GM21447 (cell line): ENCODE measurements at regions not wholly inside any gene's neighbourhood (a gene's known extent, or its start where the extent isn't known, plus 50 kb on each side); places are given as distances from the start of the nearest gene placed in this dataset.

Experiments used
- ATAC-seq: cut with Tn5 transposase; IDR thresholded peaks from one replicate; pipeline ENCODE4 v1.9.1; 2021; ENCODE audit not compliant: unreplicated experiment

GRCh38 chr13:105345131-105345530 lies 1190.3 kb downstream of the EFNB2 start:
- no peak for ATAC-seq

GRCh38 chr13:105343134-105343806 lies 1192.2 kb downstream of the EFNB2 start:
- no peak for ATAC-seq

DNA sequence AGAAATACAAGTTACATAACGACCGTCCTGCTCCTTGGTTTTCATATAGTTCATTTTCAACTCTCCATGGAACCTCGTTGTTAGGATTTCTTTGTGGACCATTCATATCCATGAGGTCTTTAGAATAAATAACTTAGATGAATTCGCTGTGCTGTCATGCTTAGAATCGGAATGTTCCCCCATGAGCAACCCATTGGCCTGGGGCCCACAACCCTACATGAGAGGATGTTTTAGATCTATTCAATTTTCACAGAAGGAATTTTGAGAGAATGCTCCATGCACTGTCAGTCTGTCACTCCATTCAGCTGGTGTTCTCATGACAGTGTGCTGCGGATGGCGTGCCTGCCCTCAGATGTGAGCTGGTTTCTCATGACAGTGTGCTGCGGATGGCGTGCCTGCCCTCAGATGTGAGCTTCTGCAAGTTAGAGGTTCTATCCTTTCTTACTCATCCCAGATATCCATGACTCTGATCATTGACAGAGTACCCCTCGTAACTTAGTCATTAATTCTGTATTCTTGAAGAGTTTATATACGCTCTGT lies 1193.1 kb downstream of the EFNB2 start:
- ATAC-seq: no peak

- no peak for ATAC-seq
These were observed 1193.7 kb downstream of the EFNB2 start for GRCh38 chr13:105341758-105342157.

DNA sequence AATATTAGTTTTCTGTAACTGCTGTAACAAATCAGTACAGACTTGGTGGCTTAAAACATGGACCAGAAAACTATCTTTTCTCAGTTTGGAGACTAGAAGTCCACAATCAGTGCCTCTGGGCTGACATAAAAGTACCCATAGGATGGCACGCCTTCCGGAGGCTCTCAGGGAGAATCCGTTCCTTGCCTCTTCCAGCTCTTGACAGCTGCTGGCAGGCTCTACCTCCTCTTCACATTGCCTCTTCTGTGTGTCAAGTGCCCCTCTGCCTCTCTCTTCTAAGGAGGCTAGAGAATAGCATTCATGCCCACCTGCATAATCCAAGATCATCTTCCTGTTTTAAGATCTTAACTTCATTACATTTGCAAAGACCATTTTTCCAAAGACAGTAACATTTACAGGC lies 1194.2 kb downstream of the EFNB2 start:
- ATAC-seq: no peak

GRCh38 chr13:105340061-105340606 lies 1195.3 kb downstream of the EFNB2 start:
- no peak for ATAC-seq

- no peak for ATAC-seq
These were observed 1196.7 kb downstream of the EFNB2 start for GRCh38 chr13:105338773-105339172.

GRCh38 chr13:105338006-105338405 lies 1197.5 kb downstream of the EFNB2 start:
- no peak for ATAC-seq

DNA sequence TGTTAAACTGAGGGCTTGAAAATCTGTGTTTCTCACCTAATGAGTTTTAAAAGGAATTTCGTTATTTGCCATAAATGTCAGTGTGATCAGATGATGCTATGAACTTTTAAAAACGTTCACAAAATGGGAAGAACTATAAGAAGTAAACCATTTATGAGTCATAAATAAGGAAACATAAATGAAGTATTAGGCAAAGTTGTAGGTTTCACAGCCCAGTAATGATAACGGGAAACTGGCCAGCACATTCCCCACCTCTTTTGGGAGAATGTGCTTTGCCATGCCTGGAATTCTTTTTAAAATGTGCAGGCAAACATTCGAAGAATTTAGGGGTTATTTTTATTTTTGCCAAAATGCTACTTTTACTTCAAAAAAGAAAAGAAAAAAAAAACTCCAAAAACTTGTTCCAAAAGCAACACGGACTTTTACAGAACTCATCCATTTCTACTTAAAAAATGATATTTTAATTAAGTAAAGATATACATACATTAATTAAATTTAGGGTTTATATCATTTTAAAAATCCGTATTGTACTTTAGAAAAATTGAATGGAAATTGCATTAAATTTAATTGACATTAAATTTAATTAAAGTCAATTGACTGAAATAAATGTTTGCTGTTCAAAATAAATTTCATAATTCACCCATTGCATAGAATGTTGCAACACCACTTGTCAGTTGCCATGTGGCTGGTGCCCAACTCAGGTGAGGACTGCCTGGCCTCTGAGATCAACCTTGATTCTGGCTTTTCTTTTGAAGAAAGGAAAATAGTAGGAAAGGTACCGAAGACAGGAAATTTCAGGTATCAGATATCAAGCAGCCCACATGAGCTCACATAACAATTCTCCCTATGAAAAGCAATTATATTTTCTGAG lies 1198.5 kb downstream of the EFNB2 start:
- no peak for ATAC-seq

DNA sequence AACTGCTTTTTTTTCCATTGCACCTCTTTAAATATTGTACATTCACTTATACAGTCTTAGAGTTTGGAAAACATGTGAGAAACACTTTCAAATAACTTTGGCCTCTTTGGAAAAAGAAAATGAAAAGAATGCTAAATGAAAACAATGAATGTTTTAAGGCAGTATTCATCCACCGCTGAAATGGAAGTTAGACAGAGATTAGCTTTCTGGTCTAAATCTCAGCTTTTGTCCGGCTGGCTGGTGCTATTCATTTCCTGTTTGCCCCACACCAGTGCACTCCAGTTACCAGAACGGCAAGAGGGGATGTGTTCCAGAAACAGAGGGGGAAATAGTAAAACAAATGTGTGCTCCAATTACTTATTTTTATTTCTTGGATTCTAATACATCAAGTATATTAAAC lies 1201.3 kb downstream of the EFNB2 start:
- no peak for ATAC-seq

DNA sequence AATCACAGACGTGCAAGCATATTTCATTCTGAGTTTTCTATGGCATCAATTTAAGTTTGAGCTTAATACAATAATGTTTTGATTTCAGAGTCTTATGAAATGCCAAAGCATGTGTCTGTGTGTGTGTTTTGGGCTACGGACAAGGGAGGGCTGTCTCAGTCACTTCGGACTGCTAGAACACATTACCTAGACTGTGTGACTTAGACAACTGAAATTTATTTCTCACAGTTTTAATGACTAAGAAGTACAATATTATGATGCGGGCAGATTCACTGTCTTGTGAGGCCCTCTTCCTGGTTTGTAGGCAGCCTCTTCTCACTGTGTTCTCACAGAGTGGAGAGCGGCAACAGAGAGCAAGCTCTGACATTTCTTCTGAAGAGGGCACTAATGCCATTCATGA lies 1202.0 kb downstream of the EFNB2 start:
- ATAC-seq: no peak

- no peak for ATAC-seq
These were observed 1206.1 kb downstream of the EFNB2 start for GRCh38 chr13:105329359-105329758.

- ATAC-seq: no peak
These were observed 1207.2 kb downstream of the EFNB2 start for GRCh38 chr13:105328212-105328611.

- ATAC-seq: no peak
These were observed 1207.8 kb downstream of the EFNB2 start for GRCh38 chr13:105327581-105328126.

- no peak for ATAC-seq
These were observed 1215.6 kb downstream of the EFNB2 start for GRCh38 chr13:105319875-105320274.

- no peak for ATAC-seq
These were observed 1218.7 kb downstream of the EFNB2 start for GRCh38 chr13:105316731-105317130.

GRCh38 chr13:105312906-105313305 lies 1222.6 kb downstream of the EFNB2 start:
- no peak for ATAC-seq

- no peak for ATAC-seq
These were observed 1224.4 kb downstream of the EFNB2 start for GRCh38 chr13:105311094-105311493.

DNA sequence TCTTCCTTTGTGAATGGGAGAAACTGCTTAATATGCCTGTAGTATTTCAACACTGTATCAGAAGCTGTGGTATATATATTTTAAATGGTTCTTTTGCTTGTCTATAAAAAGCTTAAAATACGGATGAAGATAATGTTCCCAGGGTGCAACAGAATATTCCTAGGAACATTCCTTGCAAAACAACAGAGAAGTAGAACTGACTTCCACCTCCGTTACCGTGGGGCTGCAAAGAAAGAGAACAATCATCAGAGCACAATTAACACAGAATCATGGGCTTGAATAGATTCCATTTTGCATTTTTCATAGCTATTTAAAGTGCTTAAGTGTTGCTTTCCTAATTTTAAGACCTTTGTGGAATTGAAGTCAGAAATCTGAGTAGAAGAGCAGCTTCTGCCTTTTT lies 1227.7 kb downstream of the EFNB2 start:
- ATAC-seq: no peak

DNA sequence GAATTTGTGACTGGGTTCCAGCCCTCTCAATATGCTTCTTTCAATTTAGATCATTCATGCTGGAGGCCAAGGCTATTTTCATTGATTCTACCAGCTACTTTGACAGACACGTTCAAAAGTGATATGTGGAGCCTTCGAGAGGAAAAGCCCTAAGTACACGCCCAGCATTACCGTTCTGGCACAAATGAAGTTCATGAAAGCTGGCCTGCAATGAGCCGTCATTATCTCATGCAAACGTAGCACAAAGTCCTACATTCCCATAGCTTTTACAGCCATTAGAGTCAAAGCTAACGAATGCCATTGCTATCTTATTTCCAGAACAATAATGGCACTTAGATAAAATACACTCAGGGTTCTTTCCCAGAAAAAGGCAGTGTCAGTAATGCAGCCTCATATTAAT lies 1237.6 kb downstream of the EFNB2 start:
- ATAC-seq: no peak

GRCh38 chr13:105291987-105292386 lies 1243.5 kb downstream of the EFNB2 start:
- no peak for ATAC-seq

- no peak for ATAC-seq
These were observed 1244.9 kb downstream of the EFNB2 start for GRCh38 chr13:105290596-105290995.
